Astrocyte (in vitro differentiated cells and primary cell): ENCODE measurements at regions not wholly inside any gene's neighbourhood (a gene's known extent, or its start where the extent isn't known, plus 50 kb on each side); places are given as distances from the start of the nearest gene placed in this dataset.

Source experiments
- EZH2 ChIP-seq: IDR thresholded peaks from 2 replicates; pipeline ENCODE4 v1.6.1; 2012; ENCODE audit warnings: mild to moderate bottlenecking, low read length, inconsistent platforms; ENCODE audit not compliant: insufficient read depth
- TF ChIP-seq, protein P1 (sequence below): IDR thresholded peaks from 2 replicates; pipeline ENCODE4 v1.5.1; 2011; ENCODE audit warnings: low read depth, mild to moderate bottlenecking, inconsistent platforms, low read length, moderate library complexity; ENCODE audit not compliant: insufficient read depth

DNA sequence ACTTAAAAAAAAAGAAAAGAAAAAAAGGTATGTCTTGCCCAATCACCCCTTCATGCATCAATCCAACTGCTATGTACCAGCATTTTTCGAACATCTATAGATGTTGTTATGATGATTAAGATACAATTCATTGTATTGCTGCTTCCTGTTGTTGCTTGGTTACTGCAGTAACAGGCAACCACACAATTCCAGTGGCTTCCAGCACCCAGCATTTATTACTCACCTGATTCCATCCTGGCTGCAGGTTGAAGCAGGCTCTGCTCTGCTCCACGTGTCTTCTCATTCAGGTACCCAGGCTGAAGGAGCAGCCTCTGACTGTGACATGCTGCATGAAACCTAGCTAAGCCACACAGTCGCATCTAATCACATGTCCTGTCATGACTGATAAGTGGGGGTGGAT, 196.9 kb downstream of the INO80D start:
- TF ChIP-seq, protein P1, sequence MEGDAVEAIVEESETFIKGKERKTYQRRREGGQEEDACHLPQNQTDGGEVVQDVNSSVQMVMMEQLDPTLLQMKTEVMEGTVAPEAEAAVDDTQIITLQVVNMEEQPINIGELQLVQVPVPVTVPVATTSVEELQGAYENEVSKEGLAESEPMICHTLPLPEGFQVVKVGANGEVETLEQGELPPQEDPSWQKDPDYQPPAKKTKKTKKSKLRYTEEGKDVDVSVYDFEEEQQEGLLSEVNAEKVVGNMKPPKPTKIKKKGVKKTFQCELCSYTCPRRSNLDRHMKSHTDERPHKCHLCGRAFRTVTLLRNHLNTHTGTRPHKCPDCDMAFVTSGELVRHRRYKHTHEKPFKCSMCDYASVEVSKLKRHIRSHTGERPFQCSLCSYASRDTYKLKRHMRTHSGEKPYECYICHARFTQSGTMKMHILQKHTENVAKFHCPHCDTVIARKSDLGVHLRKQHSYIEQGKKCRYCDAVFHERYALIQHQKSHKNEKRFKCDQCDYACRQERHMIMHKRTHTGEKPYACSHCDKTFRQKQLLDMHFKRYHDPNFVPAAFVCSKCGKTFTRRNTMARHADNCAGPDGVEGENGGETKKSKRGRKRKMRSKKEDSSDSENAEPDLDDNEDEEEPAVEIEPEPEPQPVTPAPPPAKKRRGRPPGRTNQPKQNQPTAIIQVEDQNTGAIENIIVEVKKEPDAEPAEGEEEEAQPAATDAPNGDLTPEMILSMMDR = no peak
- no peak for TF ChIP-seq EZH2
